ENCODE measurements at regions not wholly inside any gene's neighbourhood (a gene's known extent, or its start where the extent isn't known, plus 50 kb on each side); places are given as distances from the start of the nearest gene placed in this dataset.

DNA sequence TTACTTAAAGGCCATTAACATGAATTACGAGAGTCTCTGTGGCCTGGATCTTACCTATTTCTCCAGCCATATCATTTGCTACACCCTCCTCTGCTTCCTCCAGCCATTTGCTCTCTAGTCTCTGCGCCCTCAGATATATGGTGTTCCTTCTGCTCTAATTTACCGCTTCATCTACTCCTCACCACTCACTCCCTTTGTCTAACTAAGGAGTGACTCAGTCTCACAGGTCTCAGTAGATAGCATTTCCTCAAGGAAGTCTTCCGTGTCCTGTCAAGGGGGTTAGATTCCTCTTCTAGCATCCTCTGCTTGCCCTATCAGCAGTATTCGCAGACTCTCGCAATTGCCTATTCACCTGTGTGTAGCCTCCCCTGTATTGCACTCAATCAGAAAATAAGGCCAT lies 892.1 kb upstream of the INTU start:
- Histone ChIP-seq H3K79me2 (ENCODE audit: low read length) (no peaks in the 10 kb centered on the region), H2AFZ (ENCODE audit: low read length) (no peak overlapping the region), H3K4me1 (ENCODE audit: low read length) (peaks cover 26% of the 10 kb centered on the region), H3K9me3 (replicated peaks; ENCODE audit: insufficient read depth, low read length) (no peaks in the 10 kb centered on the region), H3F3A (ENCODE audit: insufficient read depth, low read length) (peaks cover 17% of the 10 kb centered on the region), H3K27ac (ENCODE audit: low read length) (no peak overlapping the region), H3K4me2 (ENCODE audit: low read depth, low read length) (peak overlapping the region; percentile 42; the same call in 1 of the 2 replicates), H3K36me3 (replicated peaks; ENCODE audit: insufficient read depth, low read length) (no peaks in the 10 kb centered on the region), H3K9ac (ENCODE audit: low read length) (no peak overlapping the region), H4K20me1 (ENCODE audit: insufficient read depth, low read length) (no peaks in the 10 kb centered on the region), H3K27me3 (replicated peaks; ENCODE audit: insufficient read depth, low read length) (no peaks in the 10 kb centered on the region; the same call in 1 of the 2 replicates), H3K4me3 (ENCODE audit: low read length) (no peak overlapping the region), H3K9me2 (replicated peaks; ENCODE audit: insufficient read depth, low read length) (no peaks in the 10 kb centered on the region)
- TF ChIP-seq EZH2phosphoT487 (IDR thresholded peaks at IDR 0.05; ENCODE audit: low read length) (no peak), EZH2 (optimal IDR thresholded peaks at IDR 0.05; ENCODE audit: low read depth, low read length) (no peak)
- TF ChIP-seq, protein P1, sequence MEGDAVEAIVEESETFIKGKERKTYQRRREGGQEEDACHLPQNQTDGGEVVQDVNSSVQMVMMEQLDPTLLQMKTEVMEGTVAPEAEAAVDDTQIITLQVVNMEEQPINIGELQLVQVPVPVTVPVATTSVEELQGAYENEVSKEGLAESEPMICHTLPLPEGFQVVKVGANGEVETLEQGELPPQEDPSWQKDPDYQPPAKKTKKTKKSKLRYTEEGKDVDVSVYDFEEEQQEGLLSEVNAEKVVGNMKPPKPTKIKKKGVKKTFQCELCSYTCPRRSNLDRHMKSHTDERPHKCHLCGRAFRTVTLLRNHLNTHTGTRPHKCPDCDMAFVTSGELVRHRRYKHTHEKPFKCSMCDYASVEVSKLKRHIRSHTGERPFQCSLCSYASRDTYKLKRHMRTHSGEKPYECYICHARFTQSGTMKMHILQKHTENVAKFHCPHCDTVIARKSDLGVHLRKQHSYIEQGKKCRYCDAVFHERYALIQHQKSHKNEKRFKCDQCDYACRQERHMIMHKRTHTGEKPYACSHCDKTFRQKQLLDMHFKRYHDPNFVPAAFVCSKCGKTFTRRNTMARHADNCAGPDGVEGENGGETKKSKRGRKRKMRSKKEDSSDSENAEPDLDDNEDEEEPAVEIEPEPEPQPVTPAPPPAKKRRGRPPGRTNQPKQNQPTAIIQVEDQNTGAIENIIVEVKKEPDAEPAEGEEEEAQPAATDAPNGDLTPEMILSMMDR (IDR thresholded peaks at IDR 0.05; ENCODE audit: low read length) = no peak
- no peak for DNase-seq

GRCh38 chr4:126742048-126742447 lies 890.7 kb upstream of the INTU start:
- H2AFZ ChIP-seq (ENCODE audit: low read length) = no peak overlapping the region
- peak overlapping the region; percentile 4; the same call in 1 of the 2 replicates for H3K4me3 ChIP-seq (ENCODE audit: low read length)
- H3K4me2 ChIP-seq (ENCODE audit: low read depth, low read length) = peak overlapping the region; percentile 42
- H3K4me1 ChIP-seq (ENCODE audit: low read length) = peaks cover 26% of the 10 kb centered on the region
- no peak overlapping the region; the same call in 1 of the 2 replicates for H3K9ac ChIP-seq (ENCODE audit: low read length)
- H3K27ac ChIP-seq (ENCODE audit: low read length) = peak overlapping the region; percentile 55; the same call in 1 of the 2 replicates
- H4K20me1 ChIP-seq (ENCODE audit: insufficient read depth, low read length) = no peaks in the 10 kb centered on the region
- no peaks in the 10 kb centered on the region; the same call in 1 of the 2 replicates for H3K27me3 ChIP-seq (replicated peaks; ENCODE audit: insufficient read depth, low read length)
- H3K9me3 ChIP-seq (replicated peaks; ENCODE audit: insufficient read depth, low read length) = no peaks in the 10 kb centered on the region
- peak; percentile 93 for DNase-seq
- H3F3A ChIP-seq (ENCODE audit: insufficient read depth, low read length) = peaks cover 17% of the 10 kb centered on the region
- H3K36me3 ChIP-seq (replicated peaks; ENCODE audit: insufficient read depth, low read length) = no peaks in the 10 kb centered on the region
- no peaks in the 10 kb centered on the region for H3K79me2 ChIP-seq (ENCODE audit: low read length)
- H3K9me2 ChIP-seq (replicated peaks; ENCODE audit: insufficient read depth, low read length) = no peaks in the 10 kb centered on the region
- TF ChIP-seq, protein P1 (IDR thresholded peaks at IDR 0.05; ENCODE audit: low read length) = no peak
- TF ChIP-seq EZH2 (optimal IDR thresholded peaks at IDR 0.05; ENCODE audit: low read depth, low read length) (no peak), EZH2phosphoT487 (IDR thresholded peaks at IDR 0.05; ENCODE audit: low read length) (no peak)

GRCh38 chr4:126742885-126743284 lies 889.9 kb upstream of the INTU start:
- no peak overlapping the region for H3K4me2 ChIP-seq (ENCODE audit: low read depth, low read length)
- no peak overlapping the region for H3K9ac ChIP-seq (ENCODE audit: low read length)
- no peaks in the 10 kb centered on the region for H3K9me2 ChIP-seq (replicated peaks; ENCODE audit: insufficient read depth, low read length)
- TF ChIP-seq EZH2phosphoT487 (IDR thresholded peaks at IDR 0.05; ENCODE audit: low read length) = no peak
- TF ChIP-seq EZH2 (optimal IDR thresholded peaks at IDR 0.05; ENCODE audit: low read depth, low read length) = no peak
- TF ChIP-seq, protein P1 (IDR thresholded peaks at IDR 0.05; ENCODE audit: low read length) = no peak
- DNase-seq = no peak
- H3K27me3 ChIP-seq (replicated peaks; ENCODE audit: insufficient read depth, low read length) = no peaks in the 10 kb centered on the region; the same call in 1 of the 2 replicates
- H4K20me1 ChIP-seq (ENCODE audit: insufficient read depth, low read length) = no peaks in the 10 kb centered on the region
- H3K9me3 ChIP-seq (replicated peaks; ENCODE audit: insufficient read depth, low read length) = no peaks in the 10 kb centered on the region
- H3K27ac ChIP-seq (ENCODE audit: low read length) = no peak overlapping the region
- H3F3A ChIP-seq (ENCODE audit: insufficient read depth, low read length) = peaks cover 17% of the 10 kb centered on the region
- peaks cover 26% of the 10 kb centered on the region for H3K4me1 ChIP-seq (ENCODE audit: low read length)
- H3K36me3 ChIP-seq (replicated peaks; ENCODE audit: insufficient read depth, low read length) = no peaks in the 10 kb centered on the region
- H2AFZ ChIP-seq (ENCODE audit: low read length) = no peak overlapping the region
- no peak overlapping the region for H3K4me3 ChIP-seq (ENCODE audit: low read length)
- H3K79me2 ChIP-seq (ENCODE audit: low read length) = no peaks in the 10 kb centered on the region
